PC-3 (cell line): ENCODE measurements at regions not wholly inside any gene's neighbourhood (a gene's known extent, or its start where the extent isn't known, plus 50 kb on each side); places are given as distances from the start of the nearest gene placed in this dataset.

Experiments used
- CTCF ChIP-seq: fragments of 300-600 bp; sonication (generic); conservative IDR thresholded peaks from 2 replicates; pipeline ENCODE4 v1.5.1; 2017; ENCODE audit warnings: antibody characterized with exemption, low read depth, mild to moderate bottlenecking, low read length
- EZH2phosphoT487 ChIP-seq: fragments of 300-600 bp; sonication (generic); IDR thresholded peaks from 2 replicates; pipeline ENCODE4 v1.6.1; 2018; ENCODE audit warnings: mild to moderate bottlenecking, antibody characterized with exemption, low read length, borderline replicate concordance

- TF ChIP-seq CTCF = no peak
- no peak for TF ChIP-seq EZH2phosphoT487
These were observed 322.7 kb downstream of the PTPRU start for GRCh38 chr1:29559056-29559455.
